ENCODE measurements at regions not wholly inside any gene's neighbourhood (a gene's known extent, or its start where the extent isn't known, plus 50 kb on each side); places are given as distances from the start of the nearest gene placed in this dataset.

DNA sequence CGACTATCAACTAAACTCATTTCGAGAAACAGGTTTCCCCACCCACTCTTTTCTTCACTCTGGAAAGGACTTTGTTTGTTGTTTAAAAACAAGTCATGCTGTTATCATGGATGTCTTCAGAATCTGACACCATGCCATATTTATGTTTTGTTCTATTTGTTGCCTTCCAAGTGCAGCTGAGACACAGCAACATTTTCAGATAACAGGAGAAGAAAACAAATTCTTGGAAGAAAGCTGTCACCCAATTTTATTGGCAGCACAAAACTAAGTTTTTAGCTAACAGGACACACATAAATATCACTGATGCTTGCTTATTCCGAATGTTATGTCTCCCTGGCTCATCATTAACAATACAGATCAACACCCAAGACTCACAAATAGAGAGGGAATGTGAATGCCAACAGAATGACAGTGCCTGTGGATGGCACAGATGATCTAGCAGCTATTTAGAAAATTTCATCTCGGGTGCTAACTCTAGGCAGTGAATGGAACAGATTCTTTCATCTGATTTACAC lies 147.9 kb downstream of the RPS29 start:
- TF ChIP-seq, protein P1, sequence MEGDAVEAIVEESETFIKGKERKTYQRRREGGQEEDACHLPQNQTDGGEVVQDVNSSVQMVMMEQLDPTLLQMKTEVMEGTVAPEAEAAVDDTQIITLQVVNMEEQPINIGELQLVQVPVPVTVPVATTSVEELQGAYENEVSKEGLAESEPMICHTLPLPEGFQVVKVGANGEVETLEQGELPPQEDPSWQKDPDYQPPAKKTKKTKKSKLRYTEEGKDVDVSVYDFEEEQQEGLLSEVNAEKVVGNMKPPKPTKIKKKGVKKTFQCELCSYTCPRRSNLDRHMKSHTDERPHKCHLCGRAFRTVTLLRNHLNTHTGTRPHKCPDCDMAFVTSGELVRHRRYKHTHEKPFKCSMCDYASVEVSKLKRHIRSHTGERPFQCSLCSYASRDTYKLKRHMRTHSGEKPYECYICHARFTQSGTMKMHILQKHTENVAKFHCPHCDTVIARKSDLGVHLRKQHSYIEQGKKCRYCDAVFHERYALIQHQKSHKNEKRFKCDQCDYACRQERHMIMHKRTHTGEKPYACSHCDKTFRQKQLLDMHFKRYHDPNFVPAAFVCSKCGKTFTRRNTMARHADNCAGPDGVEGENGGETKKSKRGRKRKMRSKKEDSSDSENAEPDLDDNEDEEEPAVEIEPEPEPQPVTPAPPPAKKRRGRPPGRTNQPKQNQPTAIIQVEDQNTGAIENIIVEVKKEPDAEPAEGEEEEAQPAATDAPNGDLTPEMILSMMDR (IDR thresholded peaks at IDR 0.05; ENCODE audit: insufficient read depth, low read depth, low read length) = no peak
- DNase-seq (ENCODE audit: low read depth) = no peak
- H3K4me3 ChIP-seq (ENCODE audit: low read depth, low read length) = no peak overlapping the region

DNA sequence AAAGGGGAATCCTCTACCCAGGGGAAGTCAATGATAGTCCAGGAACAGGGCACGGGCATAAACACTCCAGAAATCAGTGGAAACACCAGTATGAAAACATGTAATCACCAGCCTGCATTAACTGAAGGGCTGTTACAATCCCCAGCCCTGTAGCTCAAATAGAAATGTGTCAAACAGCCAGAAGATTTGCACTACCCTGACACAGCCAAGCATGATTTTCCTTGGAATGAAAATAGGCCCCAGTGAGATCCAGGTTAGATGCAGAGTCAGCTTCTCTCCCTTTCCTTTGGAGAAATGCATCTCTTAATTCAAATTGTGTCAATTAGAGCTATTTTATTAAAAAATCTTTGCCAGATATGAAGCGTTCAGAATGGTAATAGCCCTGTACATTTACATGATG lies 158.1 kb downstream of the RPS29 start:
- no peak for DNase-seq (ENCODE audit: low read depth)
- TF ChIP-seq, protein P1 (IDR thresholded peaks at IDR 0.05; ENCODE audit: insufficient read depth, low read depth, low read length) = no peak
- no peak overlapping the region for H3K4me3 ChIP-seq (ENCODE audit: low read depth, low read length)

DNA sequence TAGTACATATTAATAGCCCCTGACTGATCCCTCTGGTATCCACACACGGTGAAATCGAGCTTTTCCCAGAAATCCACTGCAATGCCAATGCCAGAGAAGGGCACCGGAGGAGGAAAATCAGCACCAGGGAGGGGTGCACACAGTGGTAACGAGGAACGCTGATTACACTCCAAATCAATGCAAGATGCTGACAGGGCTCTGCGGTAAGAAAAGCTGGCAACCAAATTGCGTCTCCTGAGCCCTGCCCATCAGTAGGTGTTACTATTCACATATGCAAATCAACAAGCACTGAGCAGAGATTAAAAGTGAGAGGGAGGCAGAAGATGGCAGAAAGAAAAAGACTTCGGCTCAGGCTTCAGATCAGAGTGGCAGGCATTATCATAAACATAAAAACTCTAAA lies 159.1 kb downstream of the RPS29 start:
- DNase-seq (ENCODE audit: low read depth) = no peak
- no peak overlapping the region for H3K4me3 ChIP-seq (ENCODE audit: low read depth, low read length)
- TF ChIP-seq, protein P1 (IDR thresholded peaks at IDR 0.05; ENCODE audit: insufficient read depth, low read depth, low read length) = no peak

DNA sequence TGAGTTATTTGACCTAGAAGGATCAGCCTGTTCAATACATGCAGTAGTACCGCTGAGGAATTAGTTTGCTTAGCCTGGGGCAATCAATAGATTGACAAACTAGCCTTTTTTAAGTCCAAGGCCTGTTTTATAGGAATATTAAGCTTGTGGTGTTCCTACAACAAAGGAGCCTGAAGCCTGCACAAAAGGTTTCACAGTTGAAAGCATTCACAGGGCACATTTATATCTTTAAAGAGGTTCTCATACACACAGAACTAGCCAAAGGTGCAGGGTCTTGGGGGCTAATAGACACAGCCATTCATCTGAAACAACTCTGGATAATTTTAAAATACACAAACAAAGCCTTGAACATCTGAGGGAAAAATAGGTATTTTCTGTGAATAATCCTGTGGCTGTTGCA lies 160.3 kb downstream of the RPS29 start:
- H3K4me3 ChIP-seq (ENCODE audit: low read depth, low read length) = no peak overlapping the region
- DNase-seq (ENCODE audit: low read depth) = no peak
- TF ChIP-seq, protein P1 (IDR thresholded peaks at IDR 0.05; ENCODE audit: insufficient read depth, low read depth, low read length) = no peak

DNA sequence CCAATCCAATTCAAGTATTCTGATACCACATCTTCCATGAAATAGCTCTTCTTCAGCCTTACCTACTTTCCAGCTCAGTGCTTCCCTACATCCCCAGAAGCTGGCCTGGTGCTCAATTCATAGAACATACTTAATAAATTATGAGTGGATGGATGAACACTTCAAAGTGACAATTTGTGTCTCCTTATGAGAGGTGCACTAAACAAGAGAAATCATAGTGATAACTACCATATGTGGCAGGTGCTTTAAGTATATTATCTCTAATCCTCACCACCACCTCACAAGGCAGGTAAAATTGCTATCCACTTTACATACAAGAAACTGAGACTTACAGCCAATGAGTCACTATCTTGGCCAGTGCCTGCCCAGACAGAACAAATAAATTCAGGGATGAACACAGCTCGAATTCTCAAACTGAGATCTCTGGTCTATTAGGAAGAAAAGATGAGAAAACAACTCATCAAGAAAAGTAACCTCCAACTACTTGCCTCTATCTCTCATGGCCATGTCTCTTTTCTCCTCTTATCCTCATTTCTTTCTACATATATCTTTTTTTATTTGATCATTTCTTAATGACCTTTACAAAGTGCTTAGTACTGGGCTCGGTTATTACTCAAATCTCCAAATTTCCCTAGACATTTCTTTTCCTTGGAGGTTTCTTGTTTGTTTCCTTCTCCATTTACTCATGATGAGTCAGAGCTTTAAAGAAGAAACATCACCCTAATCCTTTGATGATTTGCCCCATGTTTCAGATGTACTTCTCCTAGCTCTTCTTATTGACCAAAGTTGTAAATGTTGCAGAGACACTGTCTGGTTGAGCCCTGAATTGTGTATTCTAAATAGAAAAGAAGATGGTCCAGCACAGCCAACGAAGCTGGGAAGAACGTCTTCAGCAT lies 161.5 kb downstream of the RPS29 start:
- TF ChIP-seq, protein P1 (IDR thresholded peaks at IDR 0.05; ENCODE audit: insufficient read depth, low read depth, low read length) = no peak
- no peak overlapping the region for H3K4me3 ChIP-seq (ENCODE audit: low read depth, low read length)
- DNase-seq (ENCODE audit: low read depth) = no peak

DNA sequence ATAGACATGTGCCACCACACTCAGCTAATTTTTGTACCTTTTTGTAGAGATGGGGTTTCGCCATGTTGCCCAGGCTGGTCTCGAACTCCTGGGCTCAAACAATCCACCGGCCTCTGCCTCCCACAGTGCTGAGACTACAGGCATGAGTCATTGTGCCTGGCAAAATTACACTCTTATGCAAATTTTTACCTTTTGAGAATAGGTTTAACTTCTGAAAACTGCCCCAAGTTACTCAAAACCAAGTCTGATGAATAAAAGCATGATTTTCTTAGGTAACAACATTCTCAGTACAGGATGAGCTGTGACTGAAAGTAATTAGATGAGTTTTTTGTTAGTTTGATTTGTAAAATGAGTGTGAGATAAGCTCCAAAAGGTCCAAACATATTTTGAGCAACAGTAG lies 166.0 kb downstream of the RPS29 start:
- TF ChIP-seq, protein P1 (IDR thresholded peaks at IDR 0.05; ENCODE audit: insufficient read depth, low read depth, low read length) = no peak
- no peak overlapping the region for H3K4me3 ChIP-seq (ENCODE audit: low read depth, low read length)
- DNase-seq (ENCODE audit: low read depth) = no peak

Data from fibroblast of villous mesenchyme (primary cell).